ENCODE measurements at regions not wholly inside any gene's neighbourhood (a gene's known extent, or its start where the extent isn't known, plus 50 kb on each side); places are given as distances from the start of the nearest gene placed in this dataset.

- TF ChIP-seq CTCF (IDR thresholded peaks at IDR 0.05; ENCODE audit: low read length), result no peak
- TF ChIP-seq EZH2phosphoT487 (IDR thresholded peaks at IDR 0.05; ENCODE audit: low read length), result no peak
Observed at GRCh38 chr16:64731891-64732290, 390.0 kb downstream of the CDH11 start.
